Kidney (tissue), 13 donors: ENCODE measurements at regions not wholly inside any gene's neighbourhood (a gene's known extent, or its start where the extent isn't known, plus 50 kb on each side); places are given as distances from the start of the nearest gene placed in this dataset.

ENCODE experiments used
- DNase-seq, 5 donors: peaks; one replicate each; pipeline ENCODE4 v3.0.0-alpha.2; 2013 to 2020
- FAIRE-seq: peaks from 2 replicates; lab custom pipeline; 2012; peaks lifted over from hg19 to GRCh38; lab: Jason Lieb, UNC
- H3K27ac ChIP-seq, 2 donors: one replicate each; pipeline ENCODE4 v1.7.0; 2013; ENCODE audit warnings: low read depth in 2 of 2, low read length in 2 of 2, inconsistent platforms in 1 of 2
- H3K27me3 ChIP-seq: one replicate; pipeline ENCODE4 v1.7.1; 2013; ENCODE audit warnings: low read length, inconsistent platforms; ENCODE audit not compliant: control insufficient read depth, insufficient read depth
- H3K36me3 ChIP-seq, 3 donors: one replicate each; pipeline versions ENCODE4 v1.7.0 to v1.7.1; 2013; ENCODE audit warnings: low read length in 3 of 3, control low read depth in 1 of 3, inconsistent platforms in 1 of 3; ENCODE audit not compliant: insufficient read depth in 3 of 3, control insufficient read depth in 2 of 3
- H3K4me1 ChIP-seq, 3 donors: one replicate each; pipeline versions ENCODE4 v1.7.0 to v1.7.1; 2013; ENCODE audit warnings: low read length in 3 of 3, inconsistent platforms in 1 of 3, low read depth in 1 of 3; ENCODE audit not compliant: control insufficient read depth in 2 of 3, insufficient read depth in 2 of 3
- H3K4me3 ChIP-seq, 3 donors: one replicate each; pipeline versions ENCODE4 v1.7.0 to v1.8.1; 2013; ENCODE audit warnings: low read length in 3 of 3, control low read depth in 1 of 3, inconsistent platforms in 1 of 3
- H3K9ac ChIP-seq, 3 donors: one replicate each; pipeline versions ENCODE4 v1.7.0 to v1.7.1; 2013; ENCODE audit warnings: low read length in 3 of 3, control low read depth in 1 of 3, inconsistent platforms in 1 of 3
- H3K9me3 ChIP-seq, 3 donors: one replicate each; pipeline versions ENCODE4 v1.7.0 to v1.7.1; 2013; ENCODE audit warnings: low read length in 3 of 3, control low read depth in 1 of 3, inconsistent platforms in 1 of 3; ENCODE audit not compliant: control insufficient read depth in 2 of 3, insufficient read depth in 1 of 3
- CTCF ChIP-seq: IDR thresholded peaks from 3 replicates; pipeline ENCODE4 v1.5.1; 2012; ENCODE audit warnings: mild to moderate bottlenecking, moderate library complexity, borderline replicate concordance; ENCODE audit not compliant: insufficient read depth; ENCODE audit errors: extremely low read depth
- intact Hi-C: fragments of 100-400 bp; cut with DNase I; formaldehyde crosslinking; loops from one replicate; pipeline ENCODE4 v1.11.1; 2022
- donor health status: control.
- donor health status: control.
- donor health status: control.
- donor health status: control.
- donor health status: control.
- donor health status: DM: yes; HTN: yes; CAD: no.
- donor health status: Normal renal cell carcinoma (clear cell type).

- Histone ChIP-seq H3K27me3 (no peaks in the 10 kb centered on the region), H3K9me3 (no peaks in the 10 kb centered on the region), H3K36me3 (no peaks in the 10 kb centered on the region), H3K4me1 (no peaks in the 10 kb centered on the region), H3K4me3 (no peak overlapping the region), H3K9ac (no peak overlapping the region), H3K27ac (no peak overlapping the region)
- DNase-seq (no peak), FAIRE-seq (no peak)
- no peak for TF ChIP-seq CTCF
- intact Hi-C loops = no loop called here
Observed at GRCh38 chr16:76669288-76669687, 392.1 kb downstream of the CNTNAP4 start.

GRCh38 chr16:76670125-76670857 is 393.1 kb downstream of the CNTNAP4 start:
- H3K4me3 ChIP-seq = no peak overlapping the region
- H3K9me3 ChIP-seq = no peaks in the 10 kb centered on the region
- intact Hi-C loops = no loop called here
- no peaks in the 10 kb centered on the region for H3K36me3 ChIP-seq
- H3K9ac ChIP-seq = no peak overlapping the region
- no peaks in the 10 kb centered on the region for H3K27me3 ChIP-seq
- no peak for TF ChIP-seq CTCF
- H3K27ac ChIP-seq = no peak overlapping the region
- no peaks in the 10 kb centered on the region for H3K4me1 ChIP-seq
- DNase-seq (no peak), FAIRE-seq (no peak)

- no peak for TF ChIP-seq CTCF
- FAIRE-seq (no peak), DNase-seq (peak in 1 of 5 donors; percentile 21)
- Histone ChIP-seq H3K27me3 (no peaks in the 10 kb centered on the region), H3K9me3 (no peaks in the 10 kb centered on the region), H3K27ac (no peak overlapping the region), H3K4me1 (no peaks in the 10 kb centered on the region), H3K36me3 (no peaks in the 10 kb centered on the region), H3K4me3 (no peak overlapping the region), H3K9ac (no peak overlapping the region)
- intact Hi-C loops = no loop called here
Observed at GRCh38 chr16:76676356-76676755, 399.2 kb downstream of the CNTNAP4 start.
